SK-N-MC (cell line): ENCODE measurements at regions not wholly inside any gene's neighbourhood (a gene's known extent, or its start where the extent isn't known, plus 50 kb on each side); places are given as distances from the start of the nearest gene placed in this dataset.

ENCODE experiments used
- DNase-seq: peaks from one replicate; pipeline ENCODE4 v3.0.0-alpha.2; 2011; ENCODE audit warnings: low read depth, low spot score
- H3K27ac ChIP-seq: fragments of 200-600 bp; sonication (generic); 2 replicates; pipeline ENCODE4 v1.5.1; 2016; ENCODE audit warnings: mixed run types
- H3K36me3 ChIP-seq: fragments of 200-600 bp; sonication (generic); 2 replicates; pipeline ENCODE4 v1.6.1; 2017; ENCODE audit warnings: antibody characterized with exemption, low read length, mixed read lengths; ENCODE audit not compliant: insufficient read depth
- H3K4me3 ChIP-seq: fragments of 200-600 bp; sonication (generic); 2 replicates; pipeline ENCODE4 v1.5.1; 2016
- H3K9ac ChIP-seq: fragments of 200-600 bp; sonication (generic); 2 replicates; pipeline ENCODE4 v1.8.0; 2017; ENCODE audit warnings: mixed run types, mixed read lengths; ENCODE audit not compliant: insufficient read length
- H3K9me3 ChIP-seq: fragments of 200-600 bp; sonication (generic); 2 replicates; pipeline ENCODE4 v1.6.1; 2017; ENCODE audit warnings: low read depth, mild to moderate bottlenecking, antibody characterized with exemption, low read length, moderate library complexity, mixed read lengths
- EZH2 ChIP-seq: fragments of 200-600 bp; sonication (generic); IDR thresholded peaks from one replicate; pipeline ENCODE4 v1.6.1; 2017; ENCODE audit warnings: antibody characterized with exemption
- FOXP2 ChIP-seq: optimal IDR thresholded peaks from 2 replicates; pipeline ENCODE3; 2011; ENCODE audit warnings: mild to moderate bottlenecking, moderate library complexity; ENCODE audit not compliant: insufficient read depth; ENCODE audit errors: extremely low read length, control extremely low read depth
- POLR2AphosphoS5 ChIP-seq: IDR thresholded peaks from 2 replicates; pipeline ENCODE4 v1.6.1; 2012; ENCODE audit warnings: mild to moderate bottlenecking, low read depth, low read length, borderline replicate concordance

GRCh38 chr1:221029981-221030649 is 150.9 kb downstream of the HLX start:
- no peak overlapping the region for H3K27ac ChIP-seq
- no peak for DNase-seq
- H3K9ac ChIP-seq = no peak overlapping the region
- H3K4me3 ChIP-seq = no peak overlapping the region
- TF ChIP-seq POLR2AphosphoS5 (no peak), FOXP2 (no peak), EZH2 (no peak)
- H3K36me3 ChIP-seq = no peaks in the 10 kb centered on the region
- no peaks in the 10 kb centered on the region for H3K9me3 ChIP-seq

GRCh38 chr1:221030990-221031389 is 151.7 kb downstream of the HLX start:
- H3K27ac ChIP-seq = no peak overlapping the region
- H3K36me3 ChIP-seq = no peaks in the 10 kb centered on the region
- no peak overlapping the region for H3K4me3 ChIP-seq
- H3K9me3 ChIP-seq = no peaks in the 10 kb centered on the region
- no peak for DNase-seq
- no peak for TF ChIP-seq POLR2AphosphoS5
- TF ChIP-seq EZH2 = no peak
- no peak for TF ChIP-seq FOXP2
- no peak overlapping the region for H3K9ac ChIP-seq

- Histone ChIP-seq H3K4me3 (no peak overlapping the region), H3K27ac (no peak overlapping the region), H3K36me3 (no peaks in the 10 kb centered on the region), H3K9me3 (no peaks in the 10 kb centered on the region), H3K9ac (no peak overlapping the region)
- TF ChIP-seq POLR2AphosphoS5 = no peak
- TF ChIP-seq FOXP2 = no peak
- TF ChIP-seq EZH2 = no peak
- DNase-seq = no peak
Measured at GRCh38 chr1:221031458-221032203, 152.4 kb downstream of the HLX start.

- H3K27ac ChIP-seq = no peak overlapping the region
- no peak overlapping the region for H3K4me3 ChIP-seq
- no peak for TF ChIP-seq POLR2AphosphoS5
- no peak for TF ChIP-seq EZH2
- TF ChIP-seq FOXP2 = no peak
- no peaks in the 10 kb centered on the region for H3K9me3 ChIP-seq
- H3K9ac ChIP-seq = no peak overlapping the region
- H3K36me3 ChIP-seq = no peaks in the 10 kb centered on the region
- DNase-seq = no peak
Measured at GRCh38 chr1:221032204-221032585, 153.0 kb downstream of the HLX start.

GRCh38 chr1:221032637-221033280 is 153.5 kb downstream of the HLX start:
- TF ChIP-seq POLR2AphosphoS5 (no peak), EZH2 (no peak), FOXP2 (no peak)
- no peak overlapping the region for H3K27ac ChIP-seq
- no peak overlapping the region for H3K9ac ChIP-seq
- DNase-seq = no peak
- no peak overlapping the region for H3K4me3 ChIP-seq
- no peaks in the 10 kb centered on the region for H3K36me3 ChIP-seq
- H3K9me3 ChIP-seq = no peaks in the 10 kb centered on the region

- TF ChIP-seq EZH2 (no peak), POLR2AphosphoS5 (no peak), FOXP2 (no peak)
- H3K4me3 ChIP-seq = no peak overlapping the region
- H3K9ac ChIP-seq = no peak overlapping the region
- no peaks in the 10 kb centered on the region for H3K9me3 ChIP-seq
- no peak for DNase-seq
- H3K36me3 ChIP-seq = no peaks in the 10 kb centered on the region
- no peak overlapping the region for H3K27ac ChIP-seq
Measured at GRCh38 chr1:221035662-221036153, 156.5 kb downstream of the HLX start.

- TF ChIP-seq FOXP2 = no peak
- no peak for TF ChIP-seq POLR2AphosphoS5
- no peak for TF ChIP-seq EZH2
- H3K27ac ChIP-seq = no peak overlapping the region
- no peaks in the 10 kb centered on the region for H3K9me3 ChIP-seq
- H3K9ac ChIP-seq = no peak overlapping the region
- no peak overlapping the region for H3K4me3 ChIP-seq
- H3K36me3 ChIP-seq = no peaks in the 10 kb centered on the region
- no peak for DNase-seq
Measured at GRCh38 chr1:221039616-221040015, 160.4 kb downstream of the HLX start.

GRCh38 chr1:221040101-221040500 is 160.9 kb downstream of the HLX start:
- no peak overlapping the region for H3K9ac ChIP-seq
- no peak for TF ChIP-seq FOXP2
- TF ChIP-seq POLR2AphosphoS5 = no peak
- no peak for TF ChIP-seq EZH2
- no peak for DNase-seq
- H3K9me3 ChIP-seq = no peaks in the 10 kb centered on the region
- H3K4me3 ChIP-seq = no peak overlapping the region
- H3K36me3 ChIP-seq = no peaks in the 10 kb centered on the region
- H3K27ac ChIP-seq = no peak overlapping the region
